Mesendoderm (in vitro differentiated cells): ENCODE measurements at regions not wholly inside any gene's neighbourhood (a gene's known extent, or its start where the extent isn't known, plus 50 kb on each side); places are given as distances from the start of the nearest gene placed in this dataset.

ENCODE experiments used
- DNase-seq: peaks from one replicate; pipeline ENCODE4 v3.0.0; 2013
- H2AK5ac ChIP-seq: 2 replicates; pipeline ENCODE4 v1.6.1; 2013; ENCODE audit warnings: low read length, inconsistent platforms
- H2BK120ac ChIP-seq: 2 replicates; pipeline ENCODE4 v1.6.1; 2013; ENCODE audit warnings: low read depth, mild to moderate bottlenecking, low read length, moderate library complexity, mixed read lengths
- H2BK15ac ChIP-seq: replicated peaks from 2 replicates; pipeline ENCODE4 v1.6.1; 2013; ENCODE audit warnings: low read depth, mild to moderate bottlenecking, moderate library complexity
- H2BK5ac ChIP-seq: 2 replicates; pipeline ENCODE4 v1.6.1; 2013; ENCODE audit warnings: low read length, inconsistent platforms
- H3K18ac ChIP-seq: 2 replicates; pipeline ENCODE4 v1.6.1; 2013; ENCODE audit warnings: mild to moderate bottlenecking, low read length, mixed read lengths
- H3K23ac ChIP-seq: one replicate; pipeline ENCODE4 v1.6.1; 2013; ENCODE audit warnings: low read length
- H3K27ac ChIP-seq: 2 replicates; pipeline ENCODE4 v1.5.1; 2013; ENCODE audit warnings: low read depth, mild to moderate bottlenecking, inconsistent platforms, low read length, moderate library complexity
- H3K27me3 ChIP-seq: 2 replicates; pipeline ENCODE4 v1.6.1; 2013; ENCODE audit warnings: low read length, control low read depth, mild to moderate bottlenecking, inconsistent platforms; ENCODE audit not compliant: insufficient read depth, poor library complexity
- H3K36me3 ChIP-seq: 2 replicates; pipeline ENCODE4 v1.6.1; 2013; ENCODE audit warnings: low read length, inconsistent platforms; ENCODE audit not compliant: control insufficient read depth, insufficient read depth
- H3K4ac ChIP-seq: one replicate; pipeline ENCODE4 v1.6.1; 2013; ENCODE audit warnings: low read depth, mild to moderate bottlenecking, low read length, moderate library complexity
- H3K4me1 ChIP-seq: 2 replicates; pipeline ENCODE4 v1.6.1; 2013; ENCODE audit warnings: low read depth, low read length, inconsistent platforms; ENCODE audit not compliant: control insufficient read depth
- H3K4me2 ChIP-seq: 2 replicates; pipeline ENCODE4 v1.6.1; 2013; ENCODE audit warnings: low read length
- H3K4me3 ChIP-seq: 2 replicates; pipeline ENCODE4 v1.5.1; 2013; ENCODE audit warnings: mild to moderate bottlenecking, low read length
- H3K56ac ChIP-seq: one replicate; pipeline ENCODE4 v1.6.1; 2013; ENCODE audit warnings: low read length
- H3K79me1 ChIP-seq: 2 replicates; pipeline ENCODE4 v1.6.1; 2013; ENCODE audit warnings: low read length, inconsistent platforms
- H3K79me2 ChIP-seq: 2 replicates; pipeline ENCODE4 v1.6.1; 2013; ENCODE audit warnings: mild to moderate bottlenecking, low read length; ENCODE audit not compliant: control insufficient read depth, insufficient read depth
- H3K9ac ChIP-seq: 2 replicates; pipeline ENCODE4 v1.6.1; 2013; ENCODE audit warnings: low read length, inconsistent platforms
- H4K5ac ChIP-seq: one replicate; pipeline ENCODE4 v1.6.1; 2013; ENCODE audit warnings: low read length
- H4K8ac ChIP-seq: one replicate; pipeline ENCODE4 v1.6.1; 2013; ENCODE audit warnings: low read depth, mild to moderate bottlenecking, control low read depth, low read length, moderate library complexity
- WGBS: extraction: QIAGEN DNeasy Blood & Tissue Kit; methylation state at CpG from one replicate; pipeline ENCODE4 v1.1.7; 2013; ENCODE audit warnings: low lambda C conversion rate, missing lambda C conversion rate; ENCODE audit not compliant: insufficient coverage; ENCODE audit errors: extremely low coverage; 5-methylcytosine and 5-hydroxymethylcytosine counted together

DNA sequence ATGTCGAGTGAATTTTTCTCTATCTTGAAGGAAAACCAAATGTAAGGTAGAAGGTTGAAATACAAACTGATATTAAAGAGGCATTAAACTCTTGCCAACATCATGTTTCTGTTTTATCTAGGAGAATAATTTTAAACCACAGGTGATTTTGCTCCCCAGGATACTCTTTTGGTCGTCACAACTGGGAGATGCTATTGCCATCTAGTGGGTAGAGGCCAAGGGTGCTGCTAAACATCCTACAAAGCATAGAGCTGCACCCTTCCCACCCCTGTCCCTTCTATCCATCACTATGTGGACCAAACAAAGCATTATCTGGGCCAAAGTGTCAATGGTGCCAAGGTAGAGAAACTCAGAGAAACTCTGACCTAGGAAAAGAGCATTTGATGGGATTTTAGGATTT lies 154.6 kb upstream of the MAGEB2 start:
- Histone ChIP-seq H3K56ac (no peak overlapping the region), H3K4me1 (no peaks in the 10 kb centered on the region), H3K18ac (no peak overlapping the region), H2BK5ac (no peak overlapping the region), H4K5ac (no peak overlapping the region), H3K36me3 (no peaks in the 10 kb centered on the region), H3K79me2 (no peaks in the 10 kb centered on the region), H4K8ac (no peak overlapping the region), H2BK15ac (no peak overlapping the region), H3K4me3 (no peak overlapping the region), H3K27ac (no peak overlapping the region), H3K4me2 (no peak overlapping the region), H3K23ac (no peak overlapping the region), H3K79me1 (no peaks in the 10 kb centered on the region), H3K27me3 (no peaks in the 10 kb centered on the region), H2AK5ac (no peak overlapping the region), H2BK120ac (no peak overlapping the region), H3K9ac (no peak overlapping the region), H3K4ac (no peak overlapping the region)
- WGBS: no CpG with 5 or more reads among the region's 2 CpGs
- peak; percentile 40 for DNase-seq

DNA sequence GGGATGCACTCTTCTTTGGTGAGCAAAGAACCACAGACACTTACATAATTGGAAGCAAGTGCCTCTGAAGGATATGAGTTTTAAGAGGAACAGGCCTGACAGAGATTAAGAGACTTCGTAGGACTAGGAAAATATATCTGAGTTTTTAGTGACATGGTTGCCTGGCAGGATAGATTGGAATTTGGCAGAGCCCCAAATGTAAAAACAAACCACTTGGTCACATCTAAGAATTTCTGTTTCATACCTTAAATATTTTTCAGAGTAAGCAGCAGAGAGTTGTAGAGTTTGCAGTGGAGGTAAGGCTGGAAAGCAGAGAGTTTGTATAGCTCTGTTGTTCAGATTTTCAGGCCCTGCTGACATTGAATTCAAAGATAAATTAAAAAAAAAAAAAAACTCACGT lies 150.1 kb upstream of the MAGEB2 start:
- Histone ChIP-seq H2AK5ac (no peak overlapping the region), H4K8ac (no peak overlapping the region), H3K79me2 (no peaks in the 10 kb centered on the region), H3K4ac (no peak overlapping the region), H3K4me2 (no peak overlapping the region), H2BK5ac (no peak overlapping the region), H3K4me3 (no peak overlapping the region), H3K9ac (no peak overlapping the region), H4K5ac (no peak overlapping the region), H3K56ac (no peak overlapping the region), H3K23ac (no peak overlapping the region), H2BK120ac (no peak overlapping the region), H3K18ac (no peak overlapping the region), H3K27ac (no peak overlapping the region), H3K27me3 (no peaks in the 10 kb centered on the region), H3K4me1 (no peaks in the 10 kb centered on the region), H3K36me3 (no peaks in the 10 kb centered on the region), H3K79me1 (no peaks in the 10 kb centered on the region), H2BK15ac (no peak overlapping the region)
- DNase-seq: no peak
- WGBS: no CpG with 5 or more reads among the region's 2 CpGs

- Histone ChIP-seq H3K18ac (no peak overlapping the region), H4K8ac (no peak overlapping the region), H3K4me3 (no peak overlapping the region), H4K5ac (no peak overlapping the region), H3K4ac (peak overlapping the region; percentile 66), H3K4me2 (no peak overlapping the region), H2BK15ac (no peak overlapping the region), H3K4me1 (no peaks in the 10 kb centered on the region), H3K27me3 (no peaks in the 10 kb centered on the region), H3K79me1 (no peaks in the 10 kb centered on the region), H2BK120ac (no peak overlapping the region), H3K27ac (no peak overlapping the region), H2BK5ac (no peak overlapping the region), H3K23ac (no peak overlapping the region), H3K9ac (no peak overlapping the region), H2AK5ac (no peak overlapping the region), H3K36me3 (no peaks in the 10 kb centered on the region), H3K79me2 (no peaks in the 10 kb centered on the region), H3K56ac (no peak overlapping the region)
- DNase-seq: no peak
- WGBS: no CpG with 5 or more reads among the region's 4 CpGs
These were observed 147.7 kb upstream of the MAGEB2 start for GRCh38 chrX:30067677-30068076.

GRCh38 chrX:30085571-30085970 lies 129.8 kb upstream of the MAGEB2 start:
- no peak overlapping the region for H2BK5ac ChIP-seq
- H3K4me2 ChIP-seq: no peak overlapping the region
- no peak overlapping the region for H4K8ac ChIP-seq
- H3K27ac ChIP-seq: no peak overlapping the region
- no peaks in the 10 kb centered on the region for H3K79me2 ChIP-seq
- H3K79me1 ChIP-seq: no peaks in the 10 kb centered on the region
- no peak overlapping the region for H4K5ac ChIP-seq
- H2BK15ac ChIP-seq: no peak overlapping the region
- H3K9ac ChIP-seq: no peak overlapping the region
- H3K36me3 ChIP-seq: no peaks in the 10 kb centered on the region
- no peak overlapping the region for H2AK5ac ChIP-seq
- WGBS: no CpG with 5 or more reads among the region's 1 CpG
- no peak for DNase-seq
- no peak overlapping the region for H3K4ac ChIP-seq
- H3K56ac ChIP-seq: no peak overlapping the region
- no peaks in the 10 kb centered on the region for H3K4me1 ChIP-seq
- H3K27me3 ChIP-seq: no peaks in the 10 kb centered on the region
- no peak overlapping the region for H3K4me3 ChIP-seq
- no peak overlapping the region for H2BK120ac ChIP-seq
- H3K23ac ChIP-seq: no peak overlapping the region
- no peak overlapping the region for H3K18ac ChIP-seq

- Histone ChIP-seq H3K4ac (no peak overlapping the region), H2BK120ac (no peak overlapping the region), H4K8ac (no peak overlapping the region), H3K9ac (no peak overlapping the region), H3K79me1 (no peaks in the 10 kb centered on the region), H3K79me2 (no peaks in the 10 kb centered on the region), H4K5ac (no peak overlapping the region), H3K56ac (no peak overlapping the region), H2AK5ac (no peak overlapping the region), H3K23ac (no peak overlapping the region), H3K27ac (no peak overlapping the region), H3K4me2 (no peak overlapping the region), H2BK15ac (no peak overlapping the region), H3K36me3 (no peaks in the 10 kb centered on the region), H3K4me1 (no peaks in the 10 kb centered on the region), H3K18ac (no peak overlapping the region), H3K4me3 (no peak overlapping the region), H2BK5ac (no peak overlapping the region), H3K27me3 (no peaks in the 10 kb centered on the region)
- no CpG with 5 or more reads among the region's 2 CpGs for WGBS
- no peak for DNase-seq
These were observed 103.9 kb upstream of the MAGEB2 start for GRCh38 chrX:30111431-30111830.

GRCh38 chrX:30141966-30142365 lies 73.4 kb upstream of the MAGEB2 start:
- H3K4ac ChIP-seq: no peak overlapping the region
- H3K18ac ChIP-seq: no peak overlapping the region
- no peak overlapping the region for H2BK15ac ChIP-seq
- H3K79me2 ChIP-seq: no peaks in the 10 kb centered on the region
- H3K4me2 ChIP-seq: no peak overlapping the region
- no peaks in the 10 kb centered on the region for H3K4me1 ChIP-seq
- H3K4me3 ChIP-seq: no peak overlapping the region
- no peak overlapping the region for H2BK120ac ChIP-seq
- H3K36me3 ChIP-seq: no peaks in the 10 kb centered on the region
- no peak overlapping the region for H4K5ac ChIP-seq
- no peaks in the 10 kb centered on the region for H3K79me1 ChIP-seq
- H3K27ac ChIP-seq: no peak overlapping the region
- no peak overlapping the region for H2AK5ac ChIP-seq
- no peak overlapping the region for H2BK5ac ChIP-seq
- WGBS: no CpG with 5 or more reads among the region's 4 CpGs
- H4K8ac ChIP-seq: no peak overlapping the region
- no peak overlapping the region for H3K56ac ChIP-seq
- DNase-seq: peak; percentile 75
- H3K27me3 ChIP-seq: no peaks in the 10 kb centered on the region
- no peak overlapping the region for H3K23ac ChIP-seq
- no peak overlapping the region for H3K9ac ChIP-seq
